ENCODE measurements at regions not wholly inside any gene's neighbourhood (a gene's known extent, or its start where the extent isn't known, plus 50 kb on each side); places are given as distances from the start of the nearest gene placed in this dataset.

DNA sequence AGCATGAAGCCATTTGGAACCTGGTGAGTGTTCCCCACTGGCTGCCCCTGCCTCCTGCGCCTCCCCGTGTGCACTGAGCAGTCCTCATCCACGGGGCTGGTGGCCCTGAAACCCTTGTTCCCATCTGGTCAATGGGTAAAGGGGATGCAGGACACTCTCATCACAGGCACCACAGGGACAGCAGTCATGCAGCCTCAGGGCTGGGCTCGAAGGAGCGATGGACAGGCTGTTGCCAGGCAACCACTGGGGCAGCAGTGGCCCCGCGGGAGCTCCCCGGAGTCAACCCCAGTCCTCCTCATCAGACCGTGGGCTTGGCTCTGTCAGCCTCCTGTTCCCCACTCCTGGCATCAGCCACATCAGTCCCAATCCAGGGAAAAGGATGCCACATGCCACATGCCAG, 509.5 kb downstream of the EIPR1 start:
- TF ChIP-seq CTCF (IDR thresholded peaks at IDR 0.05; ENCODE audit: poor library complexity): no peak
- no peak for TF ChIP-seq EZH2 (IDR thresholded peaks at IDR 0.05; ENCODE audit: borderline replicate concordance)
- TF ChIP-seq EZH2phosphoT487 (IDR thresholded peaks at IDR 0.05; ENCODE audit: low read depth, severe bottlenecking, unreplicated experiment): no peak
- H4K20me1 ChIP-seq (ENCODE audit: insufficient read depth, poor library complexity, severe bottlenecking): no peaks in the 10 kb centered on the region
- H3K9me2 ChIP-seq (replicated peaks; ENCODE audit: insufficient read depth): no peaks in the 10 kb centered on the region
- no peak for DNase-seq (ENCODE audit: low spot score)
- no peaks in the 10 kb centered on the region for H3K4me1 ChIP-seq (ENCODE audit: insufficient read depth)
- H3K27ac ChIP-seq: no peak overlapping the region
- H3K4me3 ChIP-seq: no peak overlapping the region
- H3K4me2 ChIP-seq: no peak overlapping the region
- no peak overlapping the region for H2AFZ ChIP-seq
- no peaks in the 10 kb centered on the region for H3K79me2 ChIP-seq
- H3K9me3 ChIP-seq (ENCODE audit: low read depth): no peaks in the 10 kb centered on the region
- no peaks in the 10 kb centered on the region for H3K27me3 ChIP-seq
- no peaks in the 10 kb centered on the region for H3K36me3 ChIP-seq (replicated peaks; ENCODE audit: insufficient read depth, low read depth)
- WGBS (ENCODE audit: low lambda C conversion rate, missing lambda C conversion rate): 89% methylated on average over 9 of the region's 9 CpGs

GRCh38 chr2:2867397-2867979, 510.1 kb downstream of the EIPR1 start:
- Histone ChIP-seq H3K9me3 (ENCODE audit: low read depth) (no peaks in the 10 kb centered on the region), H3K36me3 (replicated peaks; ENCODE audit: insufficient read depth, low read depth) (no peaks in the 10 kb centered on the region), H2AFZ (no peak overlapping the region), H3K4me1 (ENCODE audit: insufficient read depth) (no peaks in the 10 kb centered on the region), H3K27ac (no peak overlapping the region), H3K9me2 (replicated peaks; ENCODE audit: insufficient read depth) (no peaks in the 10 kb centered on the region), H3K27me3 (no peaks in the 10 kb centered on the region), H3K79me2 (no peaks in the 10 kb centered on the region), H3K4me2 (no peak overlapping the region), H3K4me3 (no peak overlapping the region), H4K20me1 (ENCODE audit: insufficient read depth, poor library complexity, severe bottlenecking) (no peaks in the 10 kb centered on the region)
- 82% methylated on average over 18 of the region's 18 CpGs for WGBS (ENCODE audit: low lambda C conversion rate, missing lambda C conversion rate)
- TF ChIP-seq EZH2 (IDR thresholded peaks at IDR 0.05; ENCODE audit: borderline replicate concordance) (no peak), EZH2phosphoT487 (IDR thresholded peaks at IDR 0.05; ENCODE audit: low read depth, severe bottlenecking, unreplicated experiment) (no peak), CTCF (IDR thresholded peaks at IDR 0.05; ENCODE audit: poor library complexity) (no peak)
- no peak for DNase-seq (ENCODE audit: low spot score)

DNA sequence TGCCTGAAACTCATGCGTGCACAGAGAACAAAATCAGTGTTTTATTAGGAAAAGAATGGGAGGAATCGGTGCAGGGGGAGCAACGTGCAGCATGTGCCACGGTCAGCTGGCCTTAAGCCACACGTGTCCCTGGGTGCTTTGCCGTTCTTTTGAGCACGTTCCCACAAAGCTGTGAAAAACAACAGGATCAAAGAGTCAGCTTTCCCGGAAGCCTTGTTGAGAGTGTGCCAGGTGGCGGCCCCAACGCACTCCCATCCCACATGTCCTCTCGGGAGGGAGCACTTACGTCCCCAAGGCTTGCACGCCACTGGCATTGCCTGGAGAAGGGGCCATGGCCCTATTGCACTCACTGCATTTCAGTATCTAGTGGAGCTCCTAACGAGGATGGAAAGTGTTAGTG, 511.2 kb downstream of the EIPR1 start:
- TF ChIP-seq EZH2 (IDR thresholded peaks at IDR 0.05; ENCODE audit: borderline replicate concordance) (no peak), CTCF (IDR thresholded peaks at IDR 0.05; ENCODE audit: poor library complexity) (no peak), EZH2phosphoT487 (IDR thresholded peaks at IDR 0.05; ENCODE audit: low read depth, severe bottlenecking, unreplicated experiment) (no peak)
- Histone ChIP-seq H3K36me3 (replicated peaks; ENCODE audit: insufficient read depth, low read depth) (no peaks in the 10 kb centered on the region), H3K4me3 (no peak overlapping the region), H3K27ac (no peak overlapping the region), H3K79me2 (no peaks in the 10 kb centered on the region), H3K27me3 (no peaks in the 10 kb centered on the region), H2AFZ (no peak overlapping the region), H3K4me1 (ENCODE audit: insufficient read depth) (no peaks in the 10 kb centered on the region), H4K20me1 (ENCODE audit: insufficient read depth, poor library complexity, severe bottlenecking) (no peaks in the 10 kb centered on the region), H3K9me3 (ENCODE audit: low read depth) (no peaks in the 10 kb centered on the region), H3K9me2 (replicated peaks; ENCODE audit: insufficient read depth) (no peaks in the 10 kb centered on the region), H3K4me2 (no peak overlapping the region)
- 85% methylated on average over 14 of the region's 14 CpGs for WGBS (ENCODE audit: low lambda C conversion rate, missing lambda C conversion rate)
- no peak for DNase-seq (ENCODE audit: low spot score)

GRCh38 chr2:2862386-2862785, 515.2 kb downstream of the EIPR1 start:
- WGBS (ENCODE audit: low lambda C conversion rate, missing lambda C conversion rate): 79% methylated on average over 5 of the region's 5 CpGs
- Histone ChIP-seq H3K79me2 (no peaks in the 10 kb centered on the region), H3K27me3 (no peaks in the 10 kb centered on the region), H3K9me3 (ENCODE audit: low read depth) (no peaks in the 10 kb centered on the region), H3K4me2 (no peak overlapping the region), H2AFZ (no peak overlapping the region), H3K27ac (no peak overlapping the region), H3K9me2 (replicated peaks; ENCODE audit: insufficient read depth) (no peaks in the 10 kb centered on the region), H4K20me1 (ENCODE audit: insufficient read depth, poor library complexity, severe bottlenecking) (no peaks in the 10 kb centered on the region), H3K4me3 (no peak overlapping the region), H3K36me3 (replicated peaks; ENCODE audit: insufficient read depth, low read depth) (no peaks in the 10 kb centered on the region), H3K4me1 (ENCODE audit: insufficient read depth) (no peaks in the 10 kb centered on the region)
- no peak for DNase-seq (ENCODE audit: low spot score)
- TF ChIP-seq EZH2phosphoT487 (IDR thresholded peaks at IDR 0.05; ENCODE audit: low read depth, severe bottlenecking, unreplicated experiment) (no peak), CTCF (IDR thresholded peaks at IDR 0.05; ENCODE audit: poor library complexity) (no peak), EZH2 (IDR thresholded peaks at IDR 0.05; ENCODE audit: borderline replicate concordance) (no peak)
